KG1 (cell line): ENCODE measurements at regions not wholly inside any gene's neighbourhood (a gene's known extent, or its start where the extent isn't known, plus 50 kb on each side); places are given as distances from the start of the nearest gene placed in this dataset.

ENCODE experiments used
- DNase-seq: peaks from one replicate; lab custom pipeline; 2025; lab: John Stamatoyannopoulos, UW

DNA sequence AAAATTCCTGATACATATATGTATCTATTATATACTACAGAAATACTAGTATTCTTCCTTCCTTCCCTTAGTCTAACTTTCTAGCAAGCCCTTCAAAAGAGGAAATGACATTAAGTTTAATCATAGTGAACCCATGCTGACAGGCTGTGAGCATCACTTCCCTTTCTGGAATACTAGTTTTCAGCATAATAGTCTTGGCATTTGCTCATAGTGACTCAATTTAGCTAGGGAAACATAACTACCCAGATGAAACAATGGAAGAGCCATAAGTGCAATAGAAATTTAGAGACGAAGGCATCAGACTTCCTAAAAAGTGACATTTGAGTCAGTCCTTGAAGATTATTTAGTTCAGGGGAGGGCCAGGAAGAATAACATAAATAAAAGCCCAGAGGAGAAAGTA, 184.5 kb upstream of the CRY1 start:
- DNase-seq, result no peak

DNA sequence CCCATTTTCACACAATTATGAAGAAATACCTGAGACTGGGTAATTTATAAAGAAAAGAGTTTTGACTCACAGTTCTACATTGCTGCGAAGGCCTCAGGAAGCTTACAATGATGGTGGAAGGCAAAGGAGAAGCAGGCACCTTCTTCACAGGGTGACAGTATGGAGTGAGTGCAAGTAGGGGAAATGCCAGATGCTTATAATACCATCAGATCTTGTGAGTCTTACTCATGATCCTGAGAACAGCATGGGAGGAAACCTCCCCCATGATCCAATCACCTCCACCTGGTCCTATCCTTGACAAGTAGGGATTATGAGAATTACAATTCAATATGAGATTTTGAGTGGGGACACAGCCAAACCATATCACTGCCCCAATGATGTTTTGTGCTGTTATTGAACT, 189.3 kb upstream of the CRY1 start:
- DNase-seq, result no peak

DNA sequence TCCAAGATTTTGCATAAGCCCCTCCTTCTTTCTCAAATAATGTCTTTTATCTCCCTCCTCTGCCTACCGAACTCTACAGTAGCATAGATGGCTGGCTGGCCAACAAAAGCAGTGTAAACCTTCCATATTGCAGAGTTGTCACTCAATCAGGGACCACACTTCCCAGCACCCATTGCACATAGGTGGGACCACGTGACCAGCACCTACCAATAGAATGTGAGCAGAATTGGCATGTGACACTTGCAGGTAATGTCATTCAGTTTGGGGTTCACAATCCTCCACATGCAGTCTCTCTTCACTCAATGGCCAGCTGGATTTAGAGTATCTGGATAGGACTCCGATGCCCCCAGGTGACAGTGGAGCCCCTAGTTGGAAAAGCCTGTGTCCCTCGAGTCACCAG, 190.3 kb upstream of the CRY1 start:
- DNase-seq, result no peak

DNA sequence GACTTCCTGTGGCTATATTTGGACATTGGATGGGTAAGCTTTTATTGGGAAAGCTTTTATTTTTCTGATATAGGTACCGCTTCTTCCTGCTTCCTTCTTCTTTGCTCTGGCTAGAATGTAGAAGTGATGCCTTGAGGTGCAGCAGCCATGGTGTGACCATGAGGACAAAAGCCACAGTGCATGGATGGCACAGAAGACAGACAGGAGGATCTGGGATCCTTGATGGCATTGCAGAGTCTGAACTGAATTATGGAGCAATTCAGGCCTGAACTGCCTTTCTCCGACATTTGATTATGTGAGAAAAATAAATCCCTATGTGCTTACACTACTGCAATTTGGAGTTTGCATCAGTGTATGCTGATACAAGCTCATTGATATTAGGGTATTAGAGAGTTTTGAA, 191.3 kb upstream of the CRY1 start:
- DNase-seq, result no peak

DNA sequence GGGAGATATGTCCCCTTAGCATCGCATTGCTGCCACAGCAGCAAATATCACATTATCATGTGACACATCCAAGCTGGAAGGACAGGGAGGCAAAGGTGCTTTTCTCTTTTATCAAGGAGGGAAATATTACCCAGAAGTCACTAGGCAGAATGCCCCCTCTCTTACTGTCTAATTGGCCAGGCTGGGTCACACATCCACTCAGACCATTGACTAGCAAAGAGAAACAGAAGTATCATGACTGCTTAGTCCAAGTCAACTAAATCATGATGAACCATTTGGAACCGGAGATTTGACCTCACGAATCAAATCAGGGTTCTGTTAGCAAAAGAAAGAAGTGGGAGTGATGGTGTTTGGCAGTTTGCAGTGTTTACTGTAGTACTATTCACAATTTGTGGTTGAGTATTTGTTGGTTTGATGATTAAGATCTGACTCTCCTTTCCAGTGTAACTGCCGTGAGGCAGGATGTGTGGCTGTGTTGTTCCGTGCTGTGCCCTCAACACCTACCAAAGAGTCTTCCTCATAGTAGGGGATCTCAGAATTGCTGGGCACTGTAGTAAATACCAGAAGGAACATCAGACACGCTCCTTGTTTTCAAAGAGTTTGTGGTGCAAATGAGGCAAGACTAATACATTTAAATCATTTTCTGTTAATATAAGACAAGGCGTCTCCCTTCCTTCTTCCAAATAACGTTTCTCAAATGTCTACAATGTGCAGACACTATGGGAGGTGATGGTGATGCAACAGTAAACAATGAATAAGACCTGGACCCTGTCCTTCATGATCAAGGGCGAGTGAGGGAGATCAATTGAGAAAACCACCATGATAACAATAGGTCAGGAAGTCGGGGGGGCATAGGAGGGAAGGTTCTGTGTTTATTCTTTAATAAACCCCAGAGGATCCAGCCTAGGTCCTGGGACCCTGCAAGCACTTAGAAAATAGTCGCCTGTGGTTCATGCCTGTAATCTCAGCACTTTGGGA, 194.4 kb upstream of the CRY1 start:
- no peak for DNase-seq

DNA sequence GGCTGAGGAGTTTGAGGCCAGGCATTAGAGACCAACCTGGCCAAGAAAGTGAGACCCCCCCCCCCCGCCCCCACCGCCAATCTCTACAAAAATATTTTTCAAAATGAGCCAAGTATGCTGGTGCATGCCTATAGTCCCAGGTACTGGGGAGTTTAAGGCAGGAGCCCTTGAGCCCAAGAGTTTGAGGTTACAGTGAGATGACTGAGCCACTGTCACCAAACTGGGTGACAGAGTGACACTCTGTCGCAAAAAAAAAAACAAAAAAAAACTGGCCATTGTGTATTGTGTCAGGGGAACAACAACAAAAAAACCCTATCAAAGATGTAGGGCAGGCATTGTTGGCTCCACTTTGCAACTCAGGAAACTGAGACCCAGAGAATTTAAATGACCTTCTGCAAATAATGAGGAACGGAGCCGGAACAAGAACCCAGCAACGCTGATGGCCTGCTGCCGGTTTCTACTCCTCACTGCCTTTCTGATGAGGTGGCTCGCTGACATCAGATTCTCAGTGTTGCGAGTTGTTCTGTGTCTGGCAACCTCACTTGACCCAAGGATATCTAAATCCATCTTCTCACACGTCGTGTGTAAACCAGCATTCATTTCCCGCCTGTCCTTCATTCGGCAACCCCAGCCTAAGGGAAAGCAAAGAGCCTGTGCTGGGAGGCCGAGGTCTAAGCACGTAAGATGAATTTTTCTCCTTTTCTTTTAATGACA, 195.2 kb upstream of the CRY1 start:
- no peak for DNase-seq

DNA sequence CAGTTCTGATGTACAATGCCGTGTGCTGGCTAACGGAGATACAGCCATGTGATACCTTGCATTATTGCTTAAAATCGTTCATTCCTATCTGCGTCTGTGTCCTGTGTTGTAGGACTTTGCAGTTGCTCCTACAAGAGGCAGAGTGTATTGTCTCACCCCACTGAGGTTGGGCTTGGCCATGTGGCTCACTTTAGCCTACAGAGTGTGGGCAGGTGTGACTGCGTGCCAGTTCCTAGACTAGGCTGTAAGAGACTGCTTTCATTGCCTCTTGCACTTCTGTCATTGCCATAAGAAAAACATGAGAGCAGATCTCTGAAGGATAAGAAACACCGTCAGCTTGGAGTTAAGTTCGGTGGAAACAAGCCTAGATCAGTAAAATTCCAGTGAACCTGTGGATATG, 197.7 kb upstream of the CRY1 start:
- no peak for DNase-seq

DNA sequence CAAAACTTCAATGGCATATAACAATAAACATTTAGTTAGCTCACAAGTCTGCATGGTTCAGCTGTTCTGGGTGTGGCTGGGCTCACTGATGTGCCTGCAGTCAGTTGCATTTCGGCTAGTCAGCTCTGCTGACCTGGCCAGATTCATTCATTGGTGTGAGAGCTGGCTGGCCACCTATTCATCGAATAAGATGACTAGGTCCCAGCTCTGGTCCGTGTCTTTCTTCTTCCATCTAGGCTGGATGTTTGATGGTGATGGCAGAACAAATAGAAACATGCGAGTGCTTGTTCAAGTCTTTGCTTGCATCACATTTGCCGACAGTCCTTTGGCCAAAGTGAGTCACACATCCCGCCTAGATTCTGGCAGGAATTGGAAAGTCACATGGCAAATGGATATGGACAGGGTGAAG, 203.3 kb upstream of the CRY1 start:
- DNase-seq, result no peak

DNA sequence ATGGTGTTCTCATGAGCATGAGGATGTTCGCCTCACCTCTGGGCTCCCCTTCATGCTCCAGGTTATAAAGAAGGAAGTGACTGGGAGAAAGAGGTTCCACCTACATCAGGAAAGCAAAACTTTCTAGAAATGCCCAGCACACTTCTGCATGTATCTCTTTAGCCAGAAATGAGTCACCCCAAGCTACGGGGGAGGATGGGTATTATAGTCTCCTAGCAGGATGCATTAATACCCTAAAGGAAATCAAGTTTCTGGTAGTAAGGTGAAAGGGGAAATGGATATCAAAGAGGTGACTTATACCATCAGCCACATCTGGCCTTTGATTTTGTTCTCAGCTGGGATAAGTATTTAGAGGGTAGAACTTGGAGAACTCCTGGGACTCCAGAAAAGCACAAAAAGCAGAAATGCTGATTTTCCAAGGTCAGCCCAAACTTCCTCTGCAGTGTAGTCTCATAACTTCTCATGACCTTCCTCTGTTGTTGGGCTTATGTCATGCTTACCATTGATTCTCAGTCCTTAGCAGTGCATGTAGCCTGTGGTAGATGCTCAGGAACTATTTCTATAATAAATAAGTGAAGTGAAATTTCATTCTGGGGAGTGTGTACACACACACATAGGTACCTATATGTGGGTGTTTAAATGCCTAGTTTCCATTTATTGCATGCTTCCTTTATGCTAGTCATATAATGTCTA, 209.4 kb upstream of the CRY1 start:
- no peak for DNase-seq

DNA sequence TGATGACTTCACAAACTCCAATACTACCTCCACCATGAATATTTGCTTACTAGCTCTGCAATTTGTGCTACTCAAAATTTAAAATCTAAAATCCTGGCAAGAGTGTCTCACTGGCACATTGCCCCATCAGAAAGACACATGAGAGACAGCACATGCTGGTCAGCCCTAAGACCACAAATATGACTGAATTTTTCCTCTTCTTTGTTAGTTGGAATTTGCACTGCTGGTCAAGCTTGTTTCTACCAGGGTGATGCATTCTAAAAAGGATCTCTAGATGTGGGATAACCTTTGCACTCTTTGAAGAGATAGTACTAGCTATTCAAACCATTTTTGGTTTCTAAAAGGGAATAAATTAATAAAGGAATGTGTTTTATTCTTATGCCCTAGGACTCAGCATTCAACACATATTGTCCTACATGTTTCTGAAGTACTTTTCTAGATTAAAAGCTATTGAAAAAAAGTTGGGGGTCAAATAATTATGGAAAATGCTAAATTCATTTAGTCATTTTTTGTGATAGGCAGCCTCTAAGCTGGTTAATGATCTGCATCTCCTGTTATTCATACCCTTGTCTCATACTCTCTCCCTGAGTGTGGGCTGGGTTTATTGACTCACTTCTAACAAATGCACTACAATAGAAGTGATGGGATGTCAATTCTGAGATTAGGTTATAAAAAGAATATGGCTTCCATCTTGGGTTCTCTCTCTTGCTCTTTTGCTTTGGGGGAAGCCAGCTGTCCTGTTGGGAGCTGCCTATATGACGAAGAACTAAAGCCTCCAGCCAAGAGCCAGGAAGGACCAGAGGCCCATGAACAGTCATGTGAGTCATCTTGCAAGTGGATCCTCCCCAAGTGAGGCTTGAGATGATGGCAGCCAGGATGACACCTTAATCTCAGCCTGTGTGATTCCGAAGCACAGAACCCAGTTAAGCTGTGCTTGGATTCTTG, 211.5 kb upstream of the CRY1 start:
- no peak for DNase-seq

DNA sequence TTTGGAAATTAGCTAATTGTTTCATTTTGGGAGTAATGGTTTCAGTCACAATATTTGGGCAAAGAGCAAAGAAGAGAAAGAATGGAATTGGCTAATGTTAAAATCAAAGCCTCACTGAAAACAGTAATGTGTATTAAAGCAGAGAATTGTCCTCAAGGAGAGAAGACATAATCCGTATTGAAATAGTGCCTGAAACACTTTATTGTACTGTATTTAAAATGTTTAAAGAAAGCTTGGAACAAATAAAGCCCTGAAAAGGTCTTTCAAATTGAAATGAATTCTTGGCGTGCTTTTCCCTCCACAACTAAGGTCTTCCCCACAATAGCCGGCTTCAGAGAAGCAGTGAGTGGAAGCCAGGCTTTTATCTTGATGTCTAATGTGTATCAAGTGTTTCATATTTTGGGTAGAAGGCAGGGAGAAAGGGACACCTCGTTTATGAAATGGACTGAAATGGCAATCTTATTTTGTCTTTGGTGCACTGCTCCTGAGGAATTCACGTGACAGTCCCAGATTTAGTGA, 212.9 kb upstream of the CRY1 start:
- DNase-seq, result no peak

DNA sequence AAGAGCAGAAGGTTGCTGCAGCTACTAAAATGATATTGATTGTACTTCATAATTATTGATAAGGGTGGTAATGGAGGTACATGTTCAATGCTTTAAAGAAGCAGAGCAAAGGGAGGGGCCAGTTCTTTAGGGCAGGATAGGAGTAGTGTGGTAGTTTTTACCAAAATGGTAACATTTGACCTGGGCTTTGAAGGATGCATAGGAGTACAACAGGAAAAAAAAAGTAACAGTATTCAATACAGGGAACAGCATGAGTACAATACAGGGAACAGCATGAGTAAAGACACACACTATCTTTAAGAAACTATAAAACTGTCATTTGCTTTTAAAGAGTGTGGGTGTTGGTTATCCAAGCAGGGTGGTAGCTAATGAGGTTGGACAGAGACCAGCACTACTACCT, 215.0 kb upstream of the CRY1 start:
- DNase-seq, result no peak

DNA sequence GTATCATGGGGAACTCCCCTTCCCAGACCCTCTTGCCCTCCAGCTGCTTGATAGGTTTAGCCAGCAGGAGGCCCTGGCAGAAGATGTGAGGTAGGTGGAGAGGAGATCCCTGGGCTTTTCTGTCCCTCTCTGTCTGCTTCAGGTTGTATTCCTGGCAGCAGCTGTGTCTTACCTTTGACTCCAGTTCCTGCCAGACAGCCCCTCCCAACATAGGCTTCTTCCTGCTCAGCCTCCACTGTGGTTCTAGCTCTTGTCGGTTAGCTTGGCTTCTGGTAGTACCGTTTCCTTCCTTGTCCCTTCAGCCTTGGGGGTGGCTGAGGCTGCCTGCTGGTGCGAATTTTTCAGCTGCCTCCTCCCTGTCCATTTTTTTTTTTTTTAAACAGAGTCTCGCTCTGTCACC, 215.7 kb upstream of the CRY1 start:
- DNase-seq, result peak; percentile 20

DNA sequence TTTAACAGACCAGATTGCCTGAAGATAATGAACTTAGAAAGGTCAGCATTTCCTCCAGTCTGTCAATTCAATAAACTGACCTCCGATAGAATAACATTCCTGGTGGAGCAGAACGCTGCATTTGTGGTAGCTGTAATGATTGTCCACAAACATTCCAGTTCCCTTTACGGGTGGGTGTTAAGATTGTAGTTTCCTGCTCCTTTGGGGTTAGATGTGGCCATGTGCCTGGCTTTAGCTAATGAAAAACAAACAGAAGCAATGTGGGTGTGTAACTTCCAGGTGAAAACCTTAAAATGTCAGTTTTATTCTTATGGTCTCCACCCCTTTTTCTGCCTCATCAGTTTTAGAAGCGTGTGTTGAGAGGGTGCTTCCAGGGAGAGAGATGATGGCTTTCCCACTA, 217.3 kb upstream of the CRY1 start:
- DNase-seq, result no peak

DNA sequence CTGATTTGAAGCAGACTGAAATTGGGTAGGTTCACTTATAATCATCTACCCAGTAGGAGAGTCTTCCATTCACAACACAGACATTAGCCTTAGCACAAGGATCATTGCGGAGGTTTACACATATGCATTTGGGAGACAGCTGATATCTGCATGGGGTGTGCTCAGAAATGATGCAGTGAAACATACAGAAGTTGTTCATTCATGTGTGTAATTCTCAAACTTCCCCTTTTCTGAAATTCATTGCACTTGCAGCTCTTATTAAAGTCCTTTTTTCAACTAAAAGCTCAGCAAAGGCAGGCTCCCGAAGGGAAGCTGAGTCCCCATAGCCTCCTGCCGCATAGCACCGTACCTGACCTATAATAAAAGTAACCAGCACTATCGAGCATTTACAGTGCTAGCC, 218.3 kb upstream of the CRY1 start:
- no peak for DNase-seq

DNA sequence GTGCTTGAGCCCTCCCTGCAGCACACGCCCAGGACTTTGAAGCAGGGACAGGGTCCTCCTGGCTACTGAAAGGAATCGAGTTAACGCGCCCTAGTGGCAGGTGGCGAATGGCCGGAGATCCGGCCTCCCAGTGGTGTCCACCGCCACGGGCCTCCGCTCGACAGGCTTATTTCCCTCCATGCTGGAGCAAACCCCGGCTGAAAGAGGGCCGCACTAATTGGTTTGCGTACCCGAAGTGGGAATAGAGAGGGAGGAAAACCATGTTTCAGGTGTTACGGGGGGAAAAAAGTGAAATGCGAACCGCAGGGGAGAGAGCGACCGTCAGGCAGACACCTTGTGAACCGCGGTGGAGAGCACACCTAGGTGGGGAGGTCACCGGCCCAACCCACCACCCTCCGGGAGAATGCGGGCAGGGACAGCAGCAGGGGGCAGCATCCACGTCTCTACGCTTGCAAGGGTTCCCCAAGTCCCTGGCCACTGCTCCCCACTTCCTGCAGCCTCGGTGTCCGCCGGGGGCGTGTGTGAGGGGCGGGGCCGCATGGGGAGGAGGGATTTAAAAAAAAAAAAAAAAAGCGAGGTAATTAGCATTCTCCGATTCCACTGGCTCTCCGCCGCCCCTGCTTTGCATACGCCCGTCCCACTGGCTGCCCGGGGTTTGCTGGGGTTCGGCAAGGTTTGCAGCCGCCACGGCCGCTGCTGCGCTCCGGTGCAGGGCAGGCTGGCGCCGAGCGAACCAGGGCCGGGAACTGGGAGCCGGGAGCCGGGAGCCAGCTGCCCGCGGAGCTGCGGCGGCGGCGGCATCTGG, 224.6 kb upstream of the CRY1 start:
- peak; percentile 6 for DNase-seq

DNA sequence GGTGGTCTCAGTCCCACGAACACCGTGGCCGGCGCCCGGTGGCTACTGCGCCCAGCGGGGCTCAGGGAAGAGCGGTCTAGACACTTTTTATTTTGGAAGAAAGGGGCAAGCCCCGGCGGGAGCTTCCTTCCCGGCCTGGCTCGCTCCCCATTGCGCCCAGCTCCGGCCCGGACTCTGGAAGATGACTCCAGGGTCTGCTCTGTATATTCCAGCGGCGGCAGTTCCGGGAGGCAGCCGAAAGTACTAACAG, 225.1 kb upstream of the CRY1 start:
- no peak for DNase-seq

DNA sequence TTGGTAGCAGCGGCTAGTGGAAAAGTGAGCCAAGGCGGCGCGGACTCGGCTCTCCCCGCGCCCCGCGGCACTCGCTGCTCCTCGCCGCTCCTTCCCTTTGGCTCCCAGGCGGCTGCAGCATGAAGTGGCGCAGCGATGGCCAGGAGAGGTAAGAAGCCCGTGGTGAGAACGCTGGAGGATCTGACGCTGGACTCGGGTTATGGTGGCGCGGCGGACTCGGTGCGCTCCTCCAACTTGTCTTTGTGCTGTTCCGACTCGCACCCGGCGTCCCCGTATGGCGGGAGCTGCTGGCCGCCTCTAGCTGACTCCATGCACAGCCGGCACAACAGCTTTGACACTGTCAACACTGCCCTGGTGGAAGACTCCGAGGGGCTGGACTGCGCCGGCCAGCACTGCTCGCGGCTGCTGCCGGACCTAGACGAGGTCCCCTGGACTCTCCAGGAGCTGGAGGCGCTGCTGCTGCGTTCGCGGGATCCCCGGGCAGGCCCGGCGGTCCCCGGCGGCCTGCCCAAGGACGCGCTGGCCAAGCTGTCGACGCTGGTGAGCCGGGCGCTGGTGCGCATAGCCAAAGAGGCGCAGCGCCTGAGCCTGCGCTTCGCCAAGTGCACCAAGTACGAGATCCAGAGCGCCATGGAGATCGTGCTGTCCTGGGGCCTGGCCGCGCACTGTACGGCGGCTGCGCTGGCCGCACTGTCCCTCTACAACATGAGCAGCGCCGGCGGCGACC, 225.6 kb upstream of the CRY1 start:
- no peak for DNase-seq

DNA sequence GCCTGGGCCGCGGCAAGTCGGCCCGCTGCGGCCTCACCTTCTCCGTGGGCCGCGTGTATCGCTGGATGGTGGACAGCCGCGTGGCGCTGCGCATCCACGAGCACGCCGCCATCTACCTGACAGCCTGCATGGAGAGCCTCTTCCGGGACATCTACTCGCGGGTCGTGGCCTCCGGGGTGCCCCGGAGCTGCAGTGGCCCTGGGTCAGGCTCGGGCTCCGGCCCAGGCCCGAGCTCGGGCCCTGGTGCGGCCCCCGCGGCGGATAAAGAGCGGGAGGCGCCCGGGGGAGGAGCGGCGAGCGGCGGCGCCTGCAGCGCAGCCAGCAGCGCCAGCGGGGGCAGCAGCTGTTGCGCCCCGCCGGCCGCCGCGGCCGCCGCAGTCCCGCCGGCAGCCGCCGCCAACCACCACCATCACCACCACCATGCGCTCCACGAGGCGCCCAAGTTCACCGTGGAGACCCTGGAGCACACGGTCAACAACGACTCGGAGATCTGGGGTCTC, 226.2 kb upstream of the CRY1 start:
- no peak for DNase-seq
